CD14-positive monocyte (primary cell): ENCODE measurements at regions not wholly inside any gene's neighbourhood (a gene's known extent, or its start where the extent isn't known, plus 50 kb on each side); places are given as distances from the start of the nearest gene placed in this dataset.
A peak's percentile ranks its signal among the peaks of the same experiment; 100 is the strongest.

Experiments
- DNase-seq, 3 donors: peaks; one replicate each; pipeline ENCODE4 v3.0.0-alpha.2; 2011 to 2022
- H2AFZ ChIP-seq: 2 replicates; pipeline ENCODE4 v1.6.0; 2012; ENCODE audit warnings: mild to moderate bottlenecking, low read depth, low read length, inconsistent platforms; ENCODE audit not compliant: insufficient read depth, poor library complexity, severe bottlenecking
- H3K27ac ChIP-seq, 2 donors: 1 replicate in 1 of 2; 2 replicates in 1 of 2; pipeline ENCODE4 v1.5.1; 2012 to 2013; ENCODE audit warnings: low read length in 2 of 2, control low read depth in 1 of 2, inconsistent platforms in 1 of 2, low read depth in 1 of 2, mild to moderate bottlenecking in 1 of 2
- H3K27me3 ChIP-seq, 2 donors: one replicate each; pipeline versions ENCODE4 v1.6.0 to v1.6.1; 2011 to 2013; ENCODE audit warnings: low read length in 2 of 2; ENCODE audit not compliant: control insufficient read depth in 2 of 2, insufficient read depth in 2 of 2
- H3K36me3 ChIP-seq, 2 donors: replicated peaks in 1 of 2; 1 replicate in 1 of 2; 2 replicates in 1 of 2; pipeline versions ENCODE4 v1.5.1 to v1.6.1; 2012 to 2013; ENCODE audit warnings: low read length in 2 of 2, control low read depth in 1 of 2, inconsistent platforms in 1 of 2, mild to moderate bottlenecking in 1 of 2; ENCODE audit not compliant: insufficient read depth in 2 of 2, control insufficient read depth in 1 of 2
- H3K4me1 ChIP-seq, 2 donors: 1 replicate in 1 of 2; 2 replicates in 1 of 2; pipeline versions ENCODE4 v1.5.1 to v1.6.1; 2012 to 2013; ENCODE audit warnings: low read length in 2 of 2, control low read depth in 1 of 2, inconsistent platforms in 1 of 2, mild to moderate bottlenecking in 1 of 2, moderate library complexity in 1 of 2; ENCODE audit not compliant: insufficient read depth in 2 of 2, control insufficient read depth in 1 of 2
- H3K4me2 ChIP-seq: replicated peaks from 2 replicates; pipeline ENCODE3; 2012; ENCODE audit warnings: low read length, moderate library complexity, mild to moderate bottlenecking; ENCODE audit not compliant: poor library complexity, severe bottlenecking; ENCODE audit errors: extremely low read depth
- H3K4me3 ChIP-seq, 3 experiments: fragments of 200-600 bp in 1 of 3; sonication (generic) in 1 of 3; replicated peaks in 1 of 3; 1 replicate in 2 of 3; 2 replicates in 1 of 3; pipeline ENCODE4 v1.5.1; 2011 to 2013; ENCODE audit warnings: low read length in 3 of 3, mild to moderate bottlenecking in 3 of 3, control low read depth in 2 of 3, low read depth in 2 of 3, inconsistent platforms in 1 of 3, moderate library complexity in 1 of 3
- H3K79me2 ChIP-seq: 2 replicates; pipeline ENCODE4 v1.6.0; 2012; ENCODE audit warnings: mild to moderate bottlenecking, control low read depth, inconsistent platforms, low read length, moderate library complexity; ENCODE audit not compliant: insufficient read depth
- H3K9ac ChIP-seq: 2 replicates; pipeline ENCODE4 v1.6.0; 2017; ENCODE audit warnings: low read length, mild to moderate bottlenecking; ENCODE audit not compliant: insufficient read depth, poor library complexity, severe bottlenecking
- H3K9me3 ChIP-seq, 2 donors: replicated peaks in 1 of 2; 1 replicate in 1 of 2; 2 replicates in 1 of 2; pipeline versions ENCODE4 v1.5.1 to v1.6.1; 2012 to 2013; ENCODE audit warnings: low read length in 2 of 2, control low read depth in 1 of 2; ENCODE audit not compliant: control insufficient read depth in 1 of 2, insufficient read depth in 1 of 2
- H4K20me1 ChIP-seq: 2 replicates; pipeline ENCODE4 v1.6.0; 2012; ENCODE audit warnings: mild to moderate bottlenecking, low read length, control low read depth, moderate library complexity; ENCODE audit not compliant: insufficient read depth
- H3K27ac Mint-ChIP-seq, 7 donors: one replicate each; pipeline ENCODE4 v1.8.0; 2020; ENCODE audit warnings: mild to moderate bottlenecking in 7 of 7, mixed read lengths in 7 of 7, moderate library complexity in 6 of 7, inconsistent platforms in 2 of 7
- H3K27me3 Mint-ChIP-seq, 3 donors: one replicate each; pipeline ENCODE4 v1.8.0; 2021 to 2022; ENCODE audit warnings: low read depth in 3 of 3, mild to moderate bottlenecking in 3 of 3, mixed read lengths in 3 of 3, moderate library complexity in 3 of 3, inconsistent platforms in 1 of 3
- H3K36me3 Mint-ChIP-seq, 2 donors: one replicate each; pipeline ENCODE4 v1.8.0; 2020; ENCODE audit warnings: mixed read lengths in 2 of 2, inconsistent platforms in 1 of 2, mild to moderate bottlenecking in 1 of 2
- H3K4me1 Mint-ChIP-seq: one replicate; pipeline ENCODE4 v1.8.0; 2020; ENCODE audit warnings: mild to moderate bottlenecking, mixed read lengths
- H3K4me3 Mint-ChIP-seq, 2 donors: one replicate each; pipeline ENCODE4 v1.8.0; 2020; ENCODE audit warnings: mild to moderate bottlenecking in 2 of 2, mixed read lengths in 2 of 2, moderate library complexity in 1 of 2
- H3K9me3 Mint-ChIP-seq, 7 donors: one replicate each; pipeline ENCODE4 v1.8.0; 2020 to 2022; ENCODE audit warnings: mixed read lengths in 7 of 7, mild to moderate bottlenecking in 6 of 7, moderate library complexity in 6 of 7, inconsistent platforms in 2 of 7
- WGBS: methylation state at CpG from one replicate; pipeline ENCODE4 v1.1.5; 2013; ENCODE audit warnings: missing lambda C conversion rate; ENCODE audit not compliant: insufficient coverage; 5-methylcytosine and 5-hydroxymethylcytosine counted together
- intact Hi-C, 2 donors: fragments of 100-400 bp; cut with micrococcal nuclease; formaldehyde crosslinking; loops; one replicate each; pipeline versions ENCODE4 v1.15.0 to v1.15.1; 2023
- TF ChIP-seq, protein P1 (sequence below): fragments of 200-600 bp; IDR thresholded peaks from one replicate; pipeline ENCODE4 v1.8.0; 2022; ENCODE audit warnings: antibody characterized with exemption, mild to moderate bottlenecking

DNA sequence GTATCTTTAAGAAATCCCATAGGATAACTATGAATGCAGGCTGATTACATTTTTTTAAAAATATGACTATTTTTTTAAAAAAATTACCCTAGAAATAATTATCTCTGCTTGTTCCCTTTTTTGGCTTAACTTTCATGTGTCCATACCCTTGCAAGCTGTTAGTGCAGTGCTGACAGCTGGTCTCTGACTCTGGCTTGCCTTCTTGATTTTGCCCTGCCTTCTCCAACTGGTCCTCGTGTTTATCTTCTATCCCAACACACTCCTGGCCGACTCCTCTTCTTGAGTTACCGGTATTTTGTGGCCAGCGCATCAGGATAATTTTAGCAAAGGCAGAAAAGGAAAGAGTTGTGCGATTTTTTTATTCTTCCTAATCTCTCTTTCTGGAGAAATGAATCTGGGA, 111.7 kb upstream of the STARD3NL start:
- no CpG with 5 or more reads among the region's 5 CpGs for WGBS
- H3K27me3 ChIP-seq: no peaks in the 10 kb centered on the region
- Mint-ChIP-seq H3K27ac (peak overlapping the region in 1 of 7 donors; percentile 37), H3K4me3 (no peak overlapping the region), H3K9me3 (peaks cover 0 to 4% (median 0%) of the 10 kb centered on the region in 7 donors), H3K36me3 (no peaks in the 10 kb centered on the region), H3K4me1 (no peaks in the 10 kb centered on the region), H3K27me3 (peaks cover 0 to 2% (median 0%) of the 10 kb centered on the region in 3 donors)
- H4K20me1 ChIP-seq: no peaks in the 10 kb centered on the region
- no peak overlapping the region for H3K9ac ChIP-seq
- no peaks in the 10 kb centered on the region for H3K36me3 ChIP-seq
- H3K79me2 ChIP-seq: no peaks in the 10 kb centered on the region
- H3K4me1 ChIP-seq: no peaks in the 10 kb centered on the region
- no peak overlapping the region for H3K4me3 ChIP-seq
- no peak overlapping the region for H3K4me2 ChIP-seq
- DNase-seq: no peak
- H3K27ac ChIP-seq: no peak overlapping the region
- H2AFZ ChIP-seq: no peak overlapping the region
- intact Hi-C loops: no loop called here
- no peaks in the 10 kb centered on the region for H3K9me3 ChIP-seq
- TF ChIP-seq, protein P1, sequence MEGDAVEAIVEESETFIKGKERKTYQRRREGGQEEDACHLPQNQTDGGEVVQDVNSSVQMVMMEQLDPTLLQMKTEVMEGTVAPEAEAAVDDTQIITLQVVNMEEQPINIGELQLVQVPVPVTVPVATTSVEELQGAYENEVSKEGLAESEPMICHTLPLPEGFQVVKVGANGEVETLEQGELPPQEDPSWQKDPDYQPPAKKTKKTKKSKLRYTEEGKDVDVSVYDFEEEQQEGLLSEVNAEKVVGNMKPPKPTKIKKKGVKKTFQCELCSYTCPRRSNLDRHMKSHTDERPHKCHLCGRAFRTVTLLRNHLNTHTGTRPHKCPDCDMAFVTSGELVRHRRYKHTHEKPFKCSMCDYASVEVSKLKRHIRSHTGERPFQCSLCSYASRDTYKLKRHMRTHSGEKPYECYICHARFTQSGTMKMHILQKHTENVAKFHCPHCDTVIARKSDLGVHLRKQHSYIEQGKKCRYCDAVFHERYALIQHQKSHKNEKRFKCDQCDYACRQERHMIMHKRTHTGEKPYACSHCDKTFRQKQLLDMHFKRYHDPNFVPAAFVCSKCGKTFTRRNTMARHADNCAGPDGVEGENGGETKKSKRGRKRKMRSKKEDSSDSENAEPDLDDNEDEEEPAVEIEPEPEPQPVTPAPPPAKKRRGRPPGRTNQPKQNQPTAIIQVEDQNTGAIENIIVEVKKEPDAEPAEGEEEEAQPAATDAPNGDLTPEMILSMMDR: no peak

DNA sequence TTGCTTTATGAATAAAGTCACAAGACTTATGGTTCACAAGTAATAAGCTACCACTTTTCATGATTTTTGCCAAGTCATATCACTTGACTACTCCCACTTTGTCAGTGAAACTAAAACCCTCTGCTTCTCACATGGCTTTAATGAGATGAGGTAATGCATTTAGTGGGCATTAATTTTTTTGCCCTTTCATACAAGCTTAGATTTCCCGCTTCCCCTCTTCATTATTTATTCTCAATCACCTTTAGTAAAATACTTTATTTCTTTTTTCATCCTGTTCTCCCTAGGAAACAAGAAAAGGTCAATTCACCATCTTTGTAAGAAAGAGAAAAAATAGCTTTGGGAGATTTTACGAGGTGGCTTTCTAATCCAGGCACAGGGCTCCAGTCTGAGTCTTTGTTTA, 109.6 kb upstream of the STARD3NL start:
- no peak overlapping the region for H2AFZ ChIP-seq
- Mint-ChIP-seq H3K9me3 (peaks cover 0 to 4% (median 0%) of the 10 kb centered on the region in 7 donors), H3K27ac (no peak overlapping the region), H3K4me1 (no peaks in the 10 kb centered on the region), H3K27me3 (peaks cover 0 to 3% (median 2%) of the 10 kb centered on the region in 3 donors), H3K36me3 (no peaks in the 10 kb centered on the region), H3K4me3 (no peak overlapping the region)
- no peaks in the 10 kb centered on the region for H3K79me2 ChIP-seq
- no peak overlapping the region for H3K4me2 ChIP-seq
- DNase-seq: no peak
- no peak overlapping the region for H3K9ac ChIP-seq
- no CpG with 5 or more reads among the region's 2 CpGs for WGBS
- H3K27ac ChIP-seq: no peak overlapping the region
- H3K4me1 ChIP-seq: no peaks in the 10 kb centered on the region
- intact Hi-C loops: no loop called here
- no peaks in the 10 kb centered on the region for H3K36me3 ChIP-seq
- H3K9me3 ChIP-seq: no peaks in the 10 kb centered on the region
- no peak overlapping the region for H3K4me3 ChIP-seq
- no peaks in the 10 kb centered on the region for H4K20me1 ChIP-seq
- TF ChIP-seq, protein P1: no peak
- H3K27me3 ChIP-seq: no peaks in the 10 kb centered on the region
